Thyroid gland (tissue), 4 donors: ENCODE measurements at regions not wholly inside any gene's neighbourhood (a gene's known extent, or its start where the extent isn't known, plus 50 kb on each side); places are given as distances from the start of the nearest gene placed in this dataset.

ENCODE experiments used
- DNase-seq, 2 donors: peaks; one replicate each; pipeline ENCODE4 v3.0.0-alpha.2; 2019
- H3K27ac ChIP-seq, 3 donors: fragments of 200-600 bp; sonication (generic); 1 replicate in 2 of 3; 2 replicates in 1 of 3; pipeline ENCODE4 v1.5.1; 2016 to 2019; ENCODE audit warnings: mild to moderate bottlenecking in 1 of 3, moderate library complexity in 1 of 3
- H3K27me3 ChIP-seq: fragments of 200-600 bp; sonication (generic); one replicate; pipeline ENCODE4 v1.5.1; 2019
- H3K36me3 ChIP-seq, 2 donors: fragments of 200-600 bp; sonication (generic); one replicate each; pipeline ENCODE4 v1.5.1; 2016 to 2019
- H3K4me1 ChIP-seq, 2 donors: fragments of 200-600 bp; sonication (generic); one replicate each; pipeline ENCODE4 v1.5.1; 2017 to 2019
- H3K4me3 ChIP-seq, 3 donors: fragments of 200-600 bp; sonication (generic); replicated peaks in 1 of 3; 1 replicate in 2 of 3; 2 replicates in 1 of 3; pipeline ENCODE4 v1.5.1; 2016; ENCODE audit warnings: mild to moderate bottlenecking in 1 of 3
- H3K9me3 ChIP-seq: fragments of 200-600 bp; sonication (generic); one replicate; pipeline ENCODE4 v1.5.1; 2017
- POLR2A ChIP-seq, 2 donors: fragments of 450-650 bp; IDR thresholded peaks; one replicate each; pipeline ENCODE4 v1.6.1; 2017; ENCODE audit warnings: antibody characterized with exemption in 2 of 2, mild to moderate bottlenecking in 2 of 2, moderate library complexity in 1 of 2
- WGBS, 2 donors: methylation state at CpG; one replicate each; pipeline ENCODE4 v1.1.5; 2017; 5-methylcytosine and 5-hydroxymethylcytosine counted together
- intact Hi-C: fragments of 100-400 bp; cut with DNase I; formaldehyde crosslinking; loops from one replicate; pipeline ENCODE4 v1.15.1; 2023
- TF ChIP-seq, protein P1 (sequence below), 6 experiments: fragments of 200-600 bp in 3 of 6; fragments of 450-650 bp in 3 of 6; sonication (generic) in 3 of 6; IDR thresholded peaks; one replicate each; pipeline ENCODE4 v1.5.1; 2016 to 2019; ENCODE audit warnings: antibody characterized with exemption in 6 of 6, mild to moderate bottlenecking in 2 of 6, inconsistent platforms in 1 of 6, moderate library complexity in 1 of 6

DNA sequence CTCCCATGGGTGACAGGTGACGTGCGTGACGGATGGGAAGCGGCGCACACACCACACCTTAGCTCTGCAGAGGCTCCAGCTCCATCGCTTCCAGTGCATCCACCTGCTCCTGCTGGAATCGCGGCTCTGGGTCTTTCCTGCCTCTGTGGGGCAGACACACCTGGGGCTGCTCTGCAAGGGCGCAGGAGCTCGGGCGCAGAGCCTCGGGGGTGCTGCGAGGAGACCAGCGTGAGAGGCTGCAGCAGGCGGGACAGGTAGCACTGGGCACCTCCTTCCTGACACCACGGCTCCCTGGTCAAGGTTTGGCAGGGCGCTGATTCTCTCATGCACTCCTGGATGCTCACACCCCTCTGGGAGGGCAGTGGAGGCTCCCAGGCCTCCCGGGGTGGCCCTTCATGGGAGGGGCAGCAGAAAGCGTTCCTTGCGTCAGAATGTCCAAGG, 1494.3 kb downstream of the BRD1 start:
- WGBS, 2 donors: 90 to 94% methylated on average over 10 to 13 of the region's 20 CpGs
- H3K36me3 ChIP-seq: no peaks in the 10 kb centered on the region
- no peaks in the 10 kb centered on the region for H3K4me1 ChIP-seq
- TF ChIP-seq, protein P1, sequence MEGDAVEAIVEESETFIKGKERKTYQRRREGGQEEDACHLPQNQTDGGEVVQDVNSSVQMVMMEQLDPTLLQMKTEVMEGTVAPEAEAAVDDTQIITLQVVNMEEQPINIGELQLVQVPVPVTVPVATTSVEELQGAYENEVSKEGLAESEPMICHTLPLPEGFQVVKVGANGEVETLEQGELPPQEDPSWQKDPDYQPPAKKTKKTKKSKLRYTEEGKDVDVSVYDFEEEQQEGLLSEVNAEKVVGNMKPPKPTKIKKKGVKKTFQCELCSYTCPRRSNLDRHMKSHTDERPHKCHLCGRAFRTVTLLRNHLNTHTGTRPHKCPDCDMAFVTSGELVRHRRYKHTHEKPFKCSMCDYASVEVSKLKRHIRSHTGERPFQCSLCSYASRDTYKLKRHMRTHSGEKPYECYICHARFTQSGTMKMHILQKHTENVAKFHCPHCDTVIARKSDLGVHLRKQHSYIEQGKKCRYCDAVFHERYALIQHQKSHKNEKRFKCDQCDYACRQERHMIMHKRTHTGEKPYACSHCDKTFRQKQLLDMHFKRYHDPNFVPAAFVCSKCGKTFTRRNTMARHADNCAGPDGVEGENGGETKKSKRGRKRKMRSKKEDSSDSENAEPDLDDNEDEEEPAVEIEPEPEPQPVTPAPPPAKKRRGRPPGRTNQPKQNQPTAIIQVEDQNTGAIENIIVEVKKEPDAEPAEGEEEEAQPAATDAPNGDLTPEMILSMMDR (IDR thresholded peaks at IDR 0.05): no peak
- no peak for TF ChIP-seq POLR2A (IDR thresholded peaks at IDR 0.05)
- no peaks in the 10 kb centered on the region for H3K27me3 ChIP-seq
- no peaks in the 10 kb centered on the region for H3K9me3 ChIP-seq
- H3K27ac ChIP-seq: no peak overlapping the region
- intact Hi-C loops: no loop called here
- no peak for DNase-seq
- H3K4me3 ChIP-seq: no peak overlapping the region

DNA sequence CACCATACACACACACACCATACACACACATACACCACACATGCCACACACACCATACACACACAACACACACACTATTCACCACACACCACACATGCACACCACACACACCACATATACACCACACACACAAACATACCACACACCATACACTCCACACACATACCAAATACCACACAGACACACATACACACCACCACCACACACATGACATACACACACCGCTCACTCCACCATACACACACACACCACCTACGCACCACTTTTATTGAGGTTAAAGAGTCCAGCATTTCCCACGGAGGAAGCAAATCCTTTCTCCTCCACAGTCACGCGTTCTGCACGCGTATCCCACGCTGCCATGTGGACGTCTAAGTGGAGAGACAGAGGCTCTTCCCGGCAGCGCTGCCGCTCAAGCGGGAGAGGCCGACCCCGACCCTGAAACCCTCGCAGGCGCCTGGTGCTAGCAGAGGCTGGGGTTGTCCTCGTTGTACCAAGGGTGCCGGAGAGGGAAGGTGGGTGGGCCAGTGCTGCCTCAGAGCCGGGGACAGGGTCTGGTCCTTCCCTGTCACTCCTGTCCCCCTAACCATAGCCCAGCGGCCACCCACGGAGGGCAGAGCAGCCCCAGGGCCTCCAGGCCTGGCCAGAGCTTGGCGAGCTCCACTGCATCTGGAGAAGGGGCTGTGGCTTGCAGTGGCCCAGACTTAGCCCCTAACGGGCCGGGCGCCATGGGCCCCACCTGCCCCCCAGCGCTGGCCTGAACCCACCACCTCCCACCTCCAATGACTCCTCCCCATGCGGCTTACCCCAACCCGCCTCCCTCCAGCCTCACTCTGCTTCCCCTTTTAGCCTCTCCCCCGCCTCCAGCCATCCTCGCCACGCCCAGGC, 1495.0 kb downstream of the BRD1 start:
- Histone ChIP-seq H3K27me3 (no peaks in the 10 kb centered on the region), H3K4me3 (no peak overlapping the region), H3K4me1 (no peaks in the 10 kb centered on the region), H3K27ac (no peak overlapping the region), H3K36me3 (no peaks in the 10 kb centered on the region), H3K9me3 (no peaks in the 10 kb centered on the region)
- TF ChIP-seq, protein P1 (IDR thresholded peaks at IDR 0.05): no peak
- no peak for TF ChIP-seq POLR2A (IDR thresholded peaks at IDR 0.05)
- 81 to 88% methylated on average over 25 to 31 of the region's 32 CpGs for WGBS, 2 donors
- intact Hi-C loops: no loop called here
- DNase-seq: no peak

DNA sequence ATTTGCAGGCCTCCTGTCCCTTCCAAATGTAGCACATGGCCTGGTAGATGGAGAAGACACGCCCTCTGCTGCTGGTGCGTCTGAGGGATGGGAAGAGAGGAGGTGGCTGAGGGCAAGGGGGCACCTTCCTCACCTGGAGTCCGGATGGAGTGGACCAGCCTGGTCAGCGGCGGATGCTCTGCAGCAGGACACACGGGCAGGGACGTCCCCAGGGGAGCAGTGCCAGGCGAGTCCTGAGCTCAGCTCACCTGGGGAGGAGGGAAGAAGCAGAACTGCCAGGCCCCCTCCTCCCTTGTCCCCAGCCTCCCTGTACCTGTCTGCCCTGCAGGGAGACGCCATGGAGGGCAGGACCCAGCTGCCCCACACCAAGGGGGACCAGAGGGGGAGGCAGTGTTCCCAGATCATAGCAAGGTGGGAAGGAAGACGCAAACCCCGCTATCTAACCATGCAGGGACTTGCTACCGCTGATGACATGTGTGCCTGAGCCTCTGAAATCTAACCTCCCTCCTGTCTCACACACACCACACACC, 1495.9 kb downstream of the BRD1 start:
- Histone ChIP-seq H3K4me1 (no peaks in the 10 kb centered on the region), H3K27ac (no peak overlapping the region), H3K27me3 (no peaks in the 10 kb centered on the region), H3K36me3 (no peaks in the 10 kb centered on the region), H3K4me3 (no peak overlapping the region), H3K9me3 (no peaks in the 10 kb centered on the region)
- WGBS, 2 donors: 79 to 81% methylated on average over 10 of the region's 12 CpGs
- intact Hi-C loops: no loop called here
- TF ChIP-seq POLR2A (IDR thresholded peaks at IDR 0.05): no peak
- TF ChIP-seq, protein P1 (IDR thresholded peaks at IDR 0.05): no peak
- DNase-seq: no peak

DNA sequence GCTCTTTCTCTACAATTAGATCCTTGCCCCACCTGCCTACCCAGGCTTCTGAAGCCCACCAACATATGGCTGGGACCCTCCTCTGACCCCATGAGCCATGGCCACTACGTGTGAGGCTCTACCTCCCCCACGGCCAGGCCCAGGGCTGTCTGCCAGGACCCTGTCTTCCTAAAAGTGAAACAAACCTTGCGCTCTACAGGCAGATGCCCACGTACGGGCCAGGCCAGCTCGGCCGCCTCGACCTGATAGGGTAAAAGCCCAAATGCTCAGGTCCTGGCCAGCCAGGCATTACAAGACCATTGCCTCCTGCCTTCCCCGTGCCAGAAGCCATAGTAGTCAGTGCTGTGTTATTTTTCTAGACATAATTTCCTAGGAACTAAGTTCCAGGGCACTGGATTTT, 1496.4 kb downstream of the BRD1 start:
- no peak overlapping the region for H3K4me3 ChIP-seq
- no peaks in the 10 kb centered on the region for H3K36me3 ChIP-seq
- DNase-seq: no peak
- no peak for TF ChIP-seq POLR2A (IDR thresholded peaks at IDR 0.05)
- TF ChIP-seq, protein P1 (IDR thresholded peaks at IDR 0.05): no peak
- no peaks in the 10 kb centered on the region for H3K27me3 ChIP-seq
- no peaks in the 10 kb centered on the region for H3K4me1 ChIP-seq
- no peak overlapping the region for H3K27ac ChIP-seq
- H3K9me3 ChIP-seq: no peaks in the 10 kb centered on the region
- WGBS, 2 donors: 80 to 93% methylated on average over 9 of the region's 9 CpGs
- intact Hi-C loops: no loop called here

DNA sequence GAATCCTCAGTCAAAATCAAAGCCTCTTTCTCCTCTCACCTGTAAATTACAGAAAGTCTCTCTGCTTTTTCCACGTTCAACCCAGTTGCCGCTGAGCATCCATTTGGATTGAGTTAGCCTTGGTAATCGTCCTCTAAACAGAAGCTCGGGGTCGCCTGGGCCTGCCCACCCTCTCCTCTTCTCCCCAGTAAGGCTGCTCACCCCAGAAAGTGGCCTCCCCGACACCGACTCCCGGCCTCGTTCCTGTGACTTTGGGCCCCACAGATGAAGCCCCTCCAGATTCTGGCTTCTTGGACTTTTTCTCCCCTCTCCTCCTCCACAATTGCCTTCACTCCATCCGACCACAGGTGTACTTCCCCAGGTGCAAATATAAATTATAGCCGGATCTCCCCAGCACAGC, 1500.0 kb downstream of the BRD1 start:
- intact Hi-C loops: no loop called here
- H3K4me3 ChIP-seq: no peak overlapping the region
- TF ChIP-seq, protein P1 (IDR thresholded peaks at IDR 0.05): no peak
- TF ChIP-seq POLR2A (IDR thresholded peaks at IDR 0.05): no peak
- WGBS, 2 donors: 89 to 90% methylated on average over 11 of the region's 11 CpGs
- H3K4me1 ChIP-seq: no peaks in the 10 kb centered on the region
- H3K36me3 ChIP-seq: no peaks in the 10 kb centered on the region
- H3K27me3 ChIP-seq: no peaks in the 10 kb centered on the region
- no peaks in the 10 kb centered on the region for H3K9me3 ChIP-seq
- no peak overlapping the region for H3K27ac ChIP-seq
- DNase-seq: no peak
